ENCODE measurements at regions not wholly inside any gene's neighbourhood (a gene's known extent, or its start where the extent isn't known, plus 50 kb on each side); places are given as distances from the start of the nearest gene placed in this dataset.
"Not testable (repeated sequence)": the region's sequence is repeated elsewhere in the genome, so short reads cannot be mapped to it uniquely, and the experiment has no call there.

- not testable (repeated sequence) for DNase-seq (ENCODE audit: low read depth in 6 of 9, low spot score in 9 of 9); H3K9me3 ChIP-seq (ENCODE audit: control insufficient read depth in 2 of 2, insufficient read depth in 1 of 2, low read length in 1 of 2); H3K4me3 ChIP-seq (ENCODE audit: low read length in 2 of 2); H3K4me1 ChIP-seq (ENCODE audit: control insufficient read depth in 2 of 2, insufficient read depth in 2 of 2, low read length in 2 of 2); H3K27ac ChIP-seq (ENCODE audit: low read depth in 1 of 2, low read length in 1 of 2); H3K27me3 ChIP-seq (ENCODE audit: control insufficient read depth in 2 of 2, insufficient read depth in 1 of 2, low read length in 1 of 2); H3K36me3 ChIP-seq (ENCODE audit: control insufficient read depth in 2 of 2, insufficient read depth in 2 of 2, low read length in 1 of 2)
- WGBS = 74% methylated on average over 2 of the region's 2 CpGs
Observed at GRCh38 chr5:120953445-120953844, 489.3 kb downstream of the PRR16 start.

DNA sequence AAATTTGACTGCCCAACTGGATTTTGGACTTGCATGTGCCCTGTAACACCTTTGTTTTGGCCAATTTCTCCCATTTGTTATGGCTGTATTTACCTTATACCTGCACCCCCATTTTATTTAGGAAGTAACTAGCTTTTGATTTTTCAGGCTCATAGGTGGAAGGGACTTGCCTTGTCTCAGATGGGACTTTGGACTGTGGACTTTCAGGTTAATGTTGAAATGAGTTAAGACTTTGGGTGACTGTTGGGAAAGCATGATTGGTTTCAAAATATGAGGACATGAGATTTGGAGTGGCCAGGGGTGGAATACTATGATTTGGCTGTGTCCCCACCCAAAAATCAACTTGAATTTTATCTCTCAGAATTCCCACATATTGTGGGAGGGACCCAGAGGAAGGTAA, 490.2 kb downstream of the PRR16 start:
- Histone ChIP-seq H3K4me3 (ENCODE audit: low read length in 2 of 2) (no peak overlapping the region), H3K9me3 (ENCODE audit: control insufficient read depth in 2 of 2, insufficient read depth in 1 of 2, low read length in 1 of 2) (peaks cover 0 to 6% of the 10 kb centered on the region in 2 donors), H3K27me3 (ENCODE audit: control insufficient read depth in 2 of 2, insufficient read depth in 1 of 2, low read length in 1 of 2) (no peaks in the 10 kb centered on the region), H3K36me3 (ENCODE audit: control insufficient read depth in 2 of 2, insufficient read depth in 2 of 2, low read length in 1 of 2) (no peaks in the 10 kb centered on the region), H3K27ac (ENCODE audit: low read depth in 1 of 2, low read length in 1 of 2) (no peak overlapping the region), H3K4me1 (ENCODE audit: control insufficient read depth in 2 of 2, insufficient read depth in 2 of 2, low read length in 2 of 2) (no peaks in the 10 kb centered on the region)
- DNase-seq (ENCODE audit: low read depth in 6 of 9, low spot score in 9 of 9) = no peak

DNA sequence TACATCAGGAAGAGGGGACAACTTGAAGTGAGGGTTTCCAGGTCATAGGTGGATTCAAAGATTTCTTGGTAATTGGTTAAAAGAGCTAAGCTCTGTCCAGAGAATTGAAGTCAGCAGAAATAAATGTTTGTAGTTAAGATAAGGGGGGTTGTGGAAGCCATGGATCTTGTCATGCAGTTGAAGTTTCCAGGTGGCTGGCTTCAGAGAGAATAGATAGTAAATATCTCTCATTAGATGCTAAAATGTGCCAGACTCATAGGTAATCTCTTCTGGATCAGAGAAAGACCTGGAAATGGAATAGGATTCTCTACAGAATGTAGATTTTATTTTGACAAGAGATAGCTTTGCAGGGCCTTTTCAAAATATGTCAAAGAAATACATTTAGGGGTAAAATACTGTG, 491.7 kb downstream of the PRR16 start:
- DNase-seq (ENCODE audit: low read depth in 6 of 9, low spot score in 9 of 9) = no peak
- H3K27me3 ChIP-seq (ENCODE audit: control insufficient read depth in 2 of 2, insufficient read depth in 1 of 2, low read length in 1 of 2) = no peaks in the 10 kb centered on the region
- H3K9me3 ChIP-seq (ENCODE audit: control insufficient read depth in 2 of 2, insufficient read depth in 1 of 2, low read length in 1 of 2) = peaks cover 0 to 9% of the 10 kb centered on the region in 2 donors
- H3K27ac ChIP-seq (ENCODE audit: low read depth in 1 of 2, low read length in 1 of 2) = no peak overlapping the region
- H3K4me1 ChIP-seq (ENCODE audit: control insufficient read depth in 2 of 2, insufficient read depth in 2 of 2, low read length in 2 of 2) = no peaks in the 10 kb centered on the region
- no peaks in the 10 kb centered on the region for H3K36me3 ChIP-seq (ENCODE audit: control insufficient read depth in 2 of 2, insufficient read depth in 2 of 2, low read length in 1 of 2)
- no peak overlapping the region for H3K4me3 ChIP-seq (ENCODE audit: low read length in 2 of 2)

- WGBS = 81% methylated on average over 7 of the region's 7 CpGs
- H3K27me3 ChIP-seq (ENCODE audit: control insufficient read depth in 2 of 2, insufficient read depth in 1 of 2, low read length in 1 of 2) = no peaks in the 10 kb centered on the region
Observed at GRCh38 chr5:120958877-120959485, 494.9 kb downstream of the PRR16 start.

DNA sequence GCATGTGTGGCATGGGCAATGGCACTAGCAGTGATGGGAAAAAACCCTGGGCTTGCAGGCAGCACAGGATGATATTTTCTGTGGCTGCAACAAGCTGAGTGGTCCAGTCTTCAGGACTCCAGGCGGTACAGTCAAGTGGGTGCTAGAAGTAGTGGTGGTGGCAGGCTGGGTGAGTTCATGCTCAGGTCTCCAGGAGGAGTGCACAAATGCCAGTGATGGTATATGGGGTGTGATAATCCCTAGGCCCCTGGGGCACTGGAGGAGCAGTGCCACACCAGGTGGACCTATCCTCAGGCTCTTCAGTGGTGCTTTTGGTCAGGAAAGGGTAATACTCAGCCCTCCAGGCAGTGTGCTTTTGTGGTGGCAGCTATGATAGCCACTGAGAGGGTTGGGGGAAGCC, 496.4 kb downstream of the PRR16 start:
- H3K4me3 ChIP-seq (ENCODE audit: low read length in 2 of 2) = no peak overlapping the region
- no peaks in the 10 kb centered on the region for H3K36me3 ChIP-seq (ENCODE audit: control insufficient read depth in 2 of 2, insufficient read depth in 2 of 2, low read length in 1 of 2)
- no peak overlapping the region for H3K27ac ChIP-seq (ENCODE audit: low read depth in 1 of 2, low read length in 1 of 2)
- no peaks in the 10 kb centered on the region for H3K4me1 ChIP-seq (ENCODE audit: control insufficient read depth in 2 of 2, insufficient read depth in 2 of 2, low read length in 2 of 2)
- no peak for DNase-seq (ENCODE audit: low read depth in 6 of 9, low spot score in 9 of 9)
- H3K9me3 ChIP-seq (ENCODE audit: control insufficient read depth in 2 of 2, insufficient read depth in 1 of 2, low read length in 1 of 2) = peaks cover 0 to 3% of the 10 kb centered on the region in 2 donors
- 91% methylated on average over 1 of the region's 1 CpG for WGBS
- H3K27me3 ChIP-seq (ENCODE audit: control insufficient read depth in 2 of 2, insufficient read depth in 1 of 2, low read length in 1 of 2) = no peaks in the 10 kb centered on the region

More at GRCh38 chr5:120958877-120959485, 494.9 kb downstream of the PRR16 start:
- Histone ChIP-seq H3K27ac (ENCODE audit: low read depth in 1 of 2, low read length in 1 of 2) (no peak overlapping the region), H3K36me3 (ENCODE audit: control insufficient read depth in 2 of 2, insufficient read depth in 2 of 2, low read length in 1 of 2) (no peaks in the 10 kb centered on the region), H3K9me3 (ENCODE audit: control insufficient read depth in 2 of 2, insufficient read depth in 1 of 2, low read length in 1 of 2) (peaks cover 0 to 3% of the 10 kb centered on the region in 2 donors), H3K4me3 (ENCODE audit: low read length in 2 of 2) (no peak overlapping the region), H3K4me1 (ENCODE audit: control insufficient read depth in 2 of 2, insufficient read depth in 2 of 2, low read length in 2 of 2) (no peaks in the 10 kb centered on the region)
- no peak for DNase-seq (ENCODE audit: low read depth in 6 of 9, low spot score in 9 of 9)

DNA sequence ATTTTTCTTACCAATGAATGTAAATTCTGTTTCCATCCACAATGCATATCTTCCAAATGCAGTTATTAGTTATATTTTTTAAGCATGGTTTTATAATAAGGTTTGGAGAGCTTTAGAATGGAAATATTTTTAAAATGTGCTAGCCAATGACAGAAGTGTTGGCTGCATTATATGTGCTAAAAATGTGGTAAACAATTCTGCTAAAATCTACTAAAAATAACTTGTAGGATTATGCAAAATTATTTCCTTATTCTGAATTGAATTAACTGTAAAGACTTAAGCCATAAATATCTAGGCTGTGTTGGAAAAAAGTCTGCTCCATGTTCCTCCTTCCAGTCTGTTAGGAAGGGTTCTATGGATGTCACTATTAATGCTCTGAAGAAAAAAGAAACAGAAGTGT, 503.3 kb downstream of the PRR16 start:
- no peak for DNase-seq (ENCODE audit: low read depth in 6 of 9, low spot score in 9 of 9)
- Histone ChIP-seq H3K9me3 (ENCODE audit: control insufficient read depth in 2 of 2, insufficient read depth in 1 of 2, low read length in 1 of 2) (no peaks in the 10 kb centered on the region), H3K36me3 (ENCODE audit: control insufficient read depth in 2 of 2, insufficient read depth in 2 of 2, low read length in 1 of 2) (no peaks in the 10 kb centered on the region), H3K27me3 (ENCODE audit: control insufficient read depth in 2 of 2, insufficient read depth in 1 of 2, low read length in 1 of 2) (no peaks in the 10 kb centered on the region), H3K4me1 (ENCODE audit: control insufficient read depth in 2 of 2, insufficient read depth in 2 of 2, low read length in 2 of 2) (no peaks in the 10 kb centered on the region), H3K4me3 (ENCODE audit: low read length in 2 of 2) (no peak overlapping the region), H3K27ac (ENCODE audit: low read depth in 1 of 2, low read length in 1 of 2) (no peak overlapping the region)

DNA sequence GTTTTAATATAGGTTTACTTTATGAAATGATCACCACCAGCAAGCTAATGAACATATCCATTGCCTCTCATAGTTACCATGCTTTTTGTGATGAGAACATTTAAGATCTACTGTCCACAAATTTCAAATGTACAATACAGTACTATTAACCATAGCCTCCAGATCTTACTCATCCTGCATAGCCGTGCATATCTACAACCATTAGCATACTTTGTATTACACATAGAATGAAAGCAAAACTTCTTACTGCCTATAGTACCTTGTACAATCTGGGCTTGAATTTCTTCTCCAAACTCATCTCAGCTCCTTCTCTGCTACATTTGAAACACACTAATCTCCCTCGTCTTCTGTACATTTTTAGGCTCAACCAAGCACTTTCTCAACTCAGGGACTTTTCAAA, 510.6 kb downstream of the PRR16 start:
- no peaks in the 10 kb centered on the region for H3K27me3 ChIP-seq (ENCODE audit: control insufficient read depth in 2 of 2, insufficient read depth in 1 of 2, low read length in 1 of 2)
- no peaks in the 10 kb centered on the region for H3K4me1 ChIP-seq (ENCODE audit: control insufficient read depth in 2 of 2, insufficient read depth in 2 of 2, low read length in 2 of 2)
- no peak overlapping the region for H3K27ac ChIP-seq (ENCODE audit: low read depth in 1 of 2, low read length in 1 of 2)
- WGBS = 81% methylated on average over 2 of the region's 2 CpGs
- H3K9me3 ChIP-seq (ENCODE audit: control insufficient read depth in 2 of 2, insufficient read depth in 1 of 2, low read length in 1 of 2) = no peaks in the 10 kb centered on the region
- H3K36me3 ChIP-seq (ENCODE audit: control insufficient read depth in 2 of 2, insufficient read depth in 2 of 2, low read length in 1 of 2) = no peaks in the 10 kb centered on the region
- no peak for DNase-seq (ENCODE audit: low read depth in 6 of 9, low spot score in 9 of 9)
- H3K4me3 ChIP-seq (ENCODE audit: low read length in 2 of 2) = no peak overlapping the region

DNA sequence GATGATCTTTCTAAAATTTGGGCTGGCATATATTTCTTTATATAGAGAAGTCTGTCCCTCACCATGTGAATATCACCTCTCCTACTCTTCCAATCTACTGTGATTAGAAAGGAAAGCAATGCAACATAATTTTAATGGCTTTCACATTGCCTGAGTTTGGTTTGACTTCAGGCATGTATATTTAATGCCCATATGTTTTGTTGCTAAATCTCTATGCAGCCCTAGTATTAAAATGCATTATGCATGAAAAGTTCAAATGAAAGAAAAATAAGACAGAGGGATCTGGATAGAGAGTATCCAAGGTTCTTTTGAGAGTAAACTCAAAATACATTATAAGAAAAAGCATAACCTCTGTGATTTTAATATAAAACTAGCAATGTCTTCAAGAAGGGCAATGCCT, 518.3 kb downstream of the PRR16 start:
- Histone ChIP-seq H3K9me3 (ENCODE audit: control insufficient read depth in 2 of 2, insufficient read depth in 1 of 2, low read length in 1 of 2) (no peaks in the 10 kb centered on the region), H3K4me1 (ENCODE audit: control insufficient read depth in 2 of 2, insufficient read depth in 2 of 2, low read length in 2 of 2) (no peaks in the 10 kb centered on the region), H3K36me3 (ENCODE audit: control insufficient read depth in 2 of 2, insufficient read depth in 2 of 2, low read length in 1 of 2) (no peaks in the 10 kb centered on the region), H3K4me3 (ENCODE audit: low read length in 2 of 2) (no peak overlapping the region), H3K27ac (ENCODE audit: low read depth in 1 of 2, low read length in 1 of 2) (no peak overlapping the region), H3K27me3 (ENCODE audit: control insufficient read depth in 2 of 2, insufficient read depth in 1 of 2, low read length in 1 of 2) (no peaks in the 10 kb centered on the region)
- no peak for DNase-seq (ENCODE audit: low read depth in 6 of 9, low spot score in 9 of 9)

DNA sequence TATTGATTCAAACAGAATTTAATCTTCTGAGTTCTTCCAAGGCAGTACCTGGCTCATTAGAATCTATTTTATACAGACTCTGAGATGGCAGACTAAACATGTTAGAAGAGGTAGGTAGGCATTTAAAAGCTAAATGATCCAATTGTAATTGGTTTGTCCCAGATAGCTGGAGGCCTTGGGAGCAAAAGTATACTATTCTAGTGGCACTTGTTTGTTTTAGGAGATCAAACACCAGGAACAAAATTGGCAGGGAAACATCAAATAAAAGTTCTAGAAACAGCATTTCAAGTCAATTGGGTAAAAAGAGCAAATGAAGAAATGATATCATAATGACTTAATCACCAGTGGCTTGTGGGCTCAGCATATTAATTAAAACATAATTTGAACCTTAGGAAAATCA, 521.4 kb downstream of the PRR16 start:
- Histone ChIP-seq H3K27me3 (ENCODE audit: control insufficient read depth in 2 of 2, insufficient read depth in 1 of 2, low read length in 1 of 2) (no peaks in the 10 kb centered on the region), H3K9me3 (ENCODE audit: control insufficient read depth in 2 of 2, insufficient read depth in 1 of 2, low read length in 1 of 2) (no peaks in the 10 kb centered on the region), H3K4me3 (ENCODE audit: low read length in 2 of 2) (no peak overlapping the region), H3K36me3 (ENCODE audit: control insufficient read depth in 2 of 2, insufficient read depth in 2 of 2, low read length in 1 of 2) (no peaks in the 10 kb centered on the region), H3K4me1 (ENCODE audit: control insufficient read depth in 2 of 2, insufficient read depth in 2 of 2, low read length in 2 of 2) (no peaks in the 10 kb centered on the region), H3K27ac (ENCODE audit: low read depth in 1 of 2, low read length in 1 of 2) (no peak overlapping the region)
- DNase-seq (ENCODE audit: low read depth in 6 of 9, low spot score in 9 of 9) = no peak

- H3K9me3 ChIP-seq (ENCODE audit: control insufficient read depth in 2 of 2, insufficient read depth in 1 of 2, low read length in 1 of 2) = no peaks in the 10 kb centered on the region
- H3K36me3 ChIP-seq (ENCODE audit: control insufficient read depth in 2 of 2, insufficient read depth in 2 of 2, low read length in 1 of 2) = no peaks in the 10 kb centered on the region
- H3K4me1 ChIP-seq (ENCODE audit: control insufficient read depth in 2 of 2, insufficient read depth in 2 of 2, low read length in 2 of 2) = no peaks in the 10 kb centered on the region
- H3K27ac ChIP-seq (ENCODE audit: low read depth in 1 of 2, low read length in 1 of 2) = no peak overlapping the region
- no peak overlapping the region for H3K4me3 ChIP-seq (ENCODE audit: low read length in 2 of 2)
- WGBS = 85% methylated on average over 1 of the region's 1 CpG
- no peak for DNase-seq (ENCODE audit: low read depth in 6 of 9, low spot score in 9 of 9)
- no peaks in the 10 kb centered on the region for H3K27me3 ChIP-seq (ENCODE audit: control insufficient read depth in 2 of 2, insufficient read depth in 1 of 2, low read length in 1 of 2)
Observed at GRCh38 chr5:120988491-120988890, 524.4 kb downstream of the PRR16 start.

All from thymus (tissue), 11 donors.